Parathyroid adenoma (tissue), 2 donors: ENCODE measurements at regions not wholly inside any gene's neighbourhood (a gene's known extent, or its start where the extent isn't known, plus 50 kb on each side); places are given as distances from the start of the nearest gene placed in this dataset.

Source experiments
- H2AFZ ChIP-seq: fragments of 300-600 bp; sonication (generic); one replicate; pipeline ENCODE4 v1.7.0; 2017; ENCODE audit warnings: antibody characterized with exemption, mild to moderate bottlenecking
- H3K27ac ChIP-seq: fragments of 300-600 bp; sonication (generic); one replicate; pipeline ENCODE4 v1.7.0; 2017
- H3K27me3 ChIP-seq: fragments of 300-600 bp; sonication (generic); one replicate; pipeline ENCODE4 v1.7.0; 2017; ENCODE audit warnings: low read length; ENCODE audit not compliant: control insufficient read depth, insufficient read depth
- H3K36me3 ChIP-seq: fragments of 300-600 bp; sonication (generic); one replicate; pipeline ENCODE4 v1.7.0; 2017; ENCODE audit warnings: low read length; ENCODE audit not compliant: control insufficient read depth, insufficient read depth
- H3K4me1 ChIP-seq: fragments of 300-600 bp; sonication (generic); one replicate; pipeline ENCODE4 v1.7.0; 2017; ENCODE audit warnings: control low read depth
- H3K4me2 ChIP-seq: fragments of 300-600 bp; sonication (generic); one replicate; pipeline ENCODE4 v1.7.0; 2017; ENCODE audit warnings: low read length
- H3K4me3 ChIP-seq: fragments of 300-600 bp; sonication (generic); one replicate; pipeline ENCODE4 v1.7.0; 2017; ENCODE audit warnings: low read depth, low read length
- H3K79me2 ChIP-seq: fragments of 300-600 bp; sonication (generic); one replicate; pipeline ENCODE4 v1.7.0; 2017; ENCODE audit warnings: control low read depth
- H3K9ac ChIP-seq: fragments of 300-600 bp; sonication (generic); one replicate; pipeline ENCODE4 v1.7.0; 2017; ENCODE audit warnings: mild to moderate bottlenecking
- H3K9me3 ChIP-seq: fragments of 300-600 bp; sonication (generic); one replicate; pipeline ENCODE4 v1.7.0; 2017; ENCODE audit warnings: low read length; ENCODE audit not compliant: control insufficient read depth
- CTCF ChIP-seq: fragments of 300-600 bp; sonication (generic); IDR thresholded peaks from one replicate; pipeline ENCODE4 v1.7.0; 2017; ENCODE audit warnings: antibody characterized with exemption, mild to moderate bottlenecking
- donor health status: primary hyperparathyroidism.

- Histone ChIP-seq H2AFZ (no peak overlapping the region), H3K79me2 (no peaks in the 10 kb centered on the region), H3K4me2 (no peak overlapping the region), H3K9ac (no peak overlapping the region), H3K9me3 (no peaks in the 10 kb centered on the region), H3K4me3 (no peak overlapping the region), H3K4me1 (no peaks in the 10 kb centered on the region), H3K27me3 (no peaks in the 10 kb centered on the region), H3K36me3 (no peaks in the 10 kb centered on the region), H3K27ac (no peak overlapping the region)
- no peak for TF ChIP-seq CTCF
Measured at GRCh38 chr1:208564466-208564865, 320.3 kb upstream of the PLXNA2 start.

- Histone ChIP-seq H3K4me3 (no peak overlapping the region), H3K9ac (no peak overlapping the region), H3K27ac (no peak overlapping the region), H2AFZ (no peak overlapping the region), H3K27me3 (no peaks in the 10 kb centered on the region), H3K36me3 (no peaks in the 10 kb centered on the region), H3K79me2 (no peaks in the 10 kb centered on the region), H3K4me2 (no peak overlapping the region), H3K9me3 (no peaks in the 10 kb centered on the region), H3K4me1 (no peaks in the 10 kb centered on the region)
- TF ChIP-seq CTCF, result no peak
Measured at GRCh38 chr1:208565756-208566440, 321.7 kb upstream of the PLXNA2 start.

- Histone ChIP-seq H3K27me3 (no peaks in the 10 kb centered on the region), H3K4me3 (no peak overlapping the region), H3K9me3 (no peaks in the 10 kb centered on the region), H3K4me1 (no peaks in the 10 kb centered on the region), H3K36me3 (no peaks in the 10 kb centered on the region), H2AFZ (no peak overlapping the region), H3K9ac (no peak overlapping the region), H3K27ac (no peak overlapping the region), H3K4me2 (no peak overlapping the region), H3K79me2 (no peaks in the 10 kb centered on the region)
- TF ChIP-seq CTCF, result no peak
Measured at GRCh38 chr1:208569181-208569580, 325.0 kb upstream of the PLXNA2 start.

GRCh38 chr1:208570362-208570761 lies 326.2 kb upstream of the PLXNA2 start:
- TF ChIP-seq CTCF, result no peak
- Histone ChIP-seq H3K36me3 (no peaks in the 10 kb centered on the region), H3K4me3 (no peak overlapping the region), H3K9ac (no peak overlapping the region), H3K27ac (no peak overlapping the region), H3K4me1 (no peaks in the 10 kb centered on the region), H3K27me3 (no peaks in the 10 kb centered on the region), H3K4me2 (no peak overlapping the region), H3K9me3 (no peaks in the 10 kb centered on the region), H3K79me2 (no peaks in the 10 kb centered on the region), H2AFZ (no peak overlapping the region)

- no peak overlapping the region for H3K4me3 ChIP-seq
- H3K27ac ChIP-seq, result no peak overlapping the region
- no peaks in the 10 kb centered on the region for H3K9me3 ChIP-seq
- no peaks in the 10 kb centered on the region for H3K27me3 ChIP-seq
- H3K4me1 ChIP-seq, result no peaks in the 10 kb centered on the region
- no peak overlapping the region for H3K4me2 ChIP-seq
- TF ChIP-seq CTCF, result no peak
- no peak overlapping the region for H3K9ac ChIP-seq
- H3K36me3 ChIP-seq, result no peaks in the 10 kb centered on the region
- no peaks in the 10 kb centered on the region for H3K79me2 ChIP-seq
- H2AFZ ChIP-seq, result no peak overlapping the region
Measured at GRCh38 chr1:208576425-208576824, 332.2 kb upstream of the PLXNA2 start.
